ENCODE measurements at regions not wholly inside any gene's neighbourhood (a gene's known extent, or its start where the extent isn't known, plus 50 kb on each side); places are given as distances from the start of the nearest gene placed in this dataset.

- Histone ChIP-seq H3K36me3 (ENCODE audit: control insufficient read depth in 2 of 2, extremely low read depth in 1 of 2, insufficient read depth in 2 of 2, low read length in 2 of 2) (no peaks in the 10 kb centered on the region), H3K4me1 (ENCODE audit: control insufficient read depth, extremely low read depth, insufficient read depth, low read length) (peaks cover 10% of the 10 kb centered on the region), H3K27me3 (ENCODE audit: control insufficient read depth in 2 of 2, insufficient read depth in 2 of 2, low read length in 2 of 2) (no peaks in the 10 kb centered on the region), H3K9me3 (replicated peaks; ENCODE audit: control insufficient read depth, insufficient read depth, low read length) (no peaks in the 10 kb centered on the region), H3K4me2 (ENCODE audit: insufficient read depth, low read length) (no peak overlapping the region), H3K4me3 (replicated peaks in 1 of 3; ENCODE audit: insufficient read depth in 1 of 3, low read depth in 1 of 3, low read length in 3 of 3) (no peak overlapping the region), H3K9me1 (replicated peaks; ENCODE audit: control insufficient read depth, extremely low read depth, insufficient read depth, low read length) (no peaks in the 10 kb centered on the region), H3K9ac (replicated peaks; ENCODE audit: extremely low read depth, insufficient read depth, low read length) (no peak overlapping the region), H2AFZ (ENCODE audit: low read depth, low read length) (no peak overlapping the region), H4K20me1 (replicated peaks; ENCODE audit: control insufficient read depth, extremely low read depth, insufficient read depth, low read length) (no peaks in the 10 kb centered on the region), H3K27ac (ENCODE audit: insufficient read depth, low read depth, low read length) (no peak overlapping the region), H3K79me2 (ENCODE audit: control insufficient read depth, insufficient read depth, low read length) (no peaks in the 10 kb centered on the region)
- intact Hi-C loops (cut with micrococcal nuclease): no loop called here
- CTCF ChIA-PET: no interaction called here
- dilution Hi-C loops (cut with MboI; ENCODE audit: extremely low pct_ligation_motif_present, low sequenced_read_pairs): no loop called here
- FAIRE-seq (no peak), DNase-seq (ENCODE audit: low read depth, low spot score) (no peak)
- POLR2A ChIA-PET: no interaction called here
- no TSS peak for BruUV-seq (replicated peaks)
- TF ChIP-seq FOS (IDR thresholded peaks at IDR 0.05; ENCODE audit: borderline replicate concordance, insufficient read depth, low read length) (no peak), JUN (IDR thresholded peaks at IDR 0.05; ENCODE audit: borderline replicate concordance, insufficient read depth, insufficient read length, low read depth) (no peak), POLR2A (IDR thresholded peaks at IDR 0.05; ENCODE audit: low read depth, low read length) (no peak), EZH2 (IDR thresholded peaks at IDR 0.05; ENCODE audit: borderline replicate concordance, low read depth, low read length, severe bottlenecking) (no peak), MYC (IDR thresholded peaks at IDR 0.05; ENCODE audit: low read depth, low read length) (no peak), MAX (IDR thresholded peaks at IDR 0.05; ENCODE audit: insufficient read depth, insufficient read length) (no peak), GATA2 (IDR thresholded peaks at IDR 0.05; ENCODE audit: insufficient read depth, insufficient read length, low read depth, low read length) (no peak), POLR2AphosphoS5 (IDR thresholded peaks at IDR 0.05; ENCODE audit: insufficient read depth, low read depth, low read length) (no peak)
Measured at GRCh38 chr18:39835303-39836030, 2119.6 kb upstream of the PIK3C3 start.

GRCh38 chr18:39834636-39835035, 2120.4 kb upstream of the PIK3C3 start:
- H3K4me3 ChIP-seq (replicated peaks in 1 of 3; ENCODE audit: insufficient read depth in 1 of 3, low read depth in 1 of 3, low read length in 3 of 3): no peak overlapping the region
- no peaks in the 10 kb centered on the region for H4K20me1 ChIP-seq (replicated peaks; ENCODE audit: control insufficient read depth, extremely low read depth, insufficient read depth, low read length)
- no peaks in the 10 kb centered on the region for H3K27me3 ChIP-seq (ENCODE audit: control insufficient read depth in 2 of 2, insufficient read depth in 2 of 2, low read length in 2 of 2)
- H3K36me3 ChIP-seq (ENCODE audit: control insufficient read depth in 2 of 2, extremely low read depth in 1 of 2, insufficient read depth in 2 of 2, low read length in 2 of 2): no peaks in the 10 kb centered on the region
- H2AFZ ChIP-seq (ENCODE audit: low read depth, low read length): no peak overlapping the region
- DNase-seq (ENCODE audit: low read depth, low spot score): no peak
- no peaks in the 10 kb centered on the region for H3K79me2 ChIP-seq (ENCODE audit: control insufficient read depth, insufficient read depth, low read length)
- no peaks in the 10 kb centered on the region for H3K9me1 ChIP-seq (replicated peaks; ENCODE audit: control insufficient read depth, extremely low read depth, insufficient read depth, low read length)
- no peaks in the 10 kb centered on the region for H3K9me3 ChIP-seq (replicated peaks; ENCODE audit: control insufficient read depth, insufficient read depth, low read length)
- H3K27ac ChIP-seq (ENCODE audit: insufficient read depth, low read depth, low read length): no peak overlapping the region
- H3K4me2 ChIP-seq (ENCODE audit: insufficient read depth, low read length): no peak overlapping the region
- ChIA-PET CTCF (no interaction called here), POLR2A (no interaction called here)
- dilution Hi-C loops (cut with MboI; ENCODE audit: extremely low pct_ligation_motif_present, low sequenced_read_pairs) (no loop called here), intact Hi-C loops (cut with micrococcal nuclease) (no loop called here)
- H3K9ac ChIP-seq (replicated peaks; ENCODE audit: extremely low read depth, insufficient read depth, low read length): no peak overlapping the region
- no TSS peak for BruUV-seq (replicated peaks)
- TF ChIP-seq FOS (IDR thresholded peaks at IDR 0.05; ENCODE audit: borderline replicate concordance, insufficient read depth, low read length) (no peak), EZH2 (IDR thresholded peaks at IDR 0.05; ENCODE audit: borderline replicate concordance, low read depth, low read length, severe bottlenecking) (no peak), POLR2AphosphoS5 (IDR thresholded peaks at IDR 0.05; ENCODE audit: insufficient read depth, low read depth, low read length) (no peak), CTCF (IDR thresholded peaks at IDR 0.05; ENCODE audit: extremely low read depth in 1 of 2, insufficient read depth in 1 of 2, low read depth in 1 of 2, low read length in 2 of 2) (no peak)
- peaks cover 2% of the 10 kb centered on the region for H3K4me1 ChIP-seq (ENCODE audit: control insufficient read depth, extremely low read depth, insufficient read depth, low read length)
- FAIRE-seq: no peak

Data from endothelial cell of umbilical vein (primary cell).